ENCODE measurements at regions not wholly inside any gene's neighbourhood (a gene's known extent, or its start where the extent isn't known, plus 50 kb on each side); places are given as distances from the start of the nearest gene placed in this dataset.
"Not testable (repeated sequence)": the region's sequence is repeated elsewhere in the genome, so short reads cannot be mapped to it uniquely, and the experiment has no call there.

GRCh38 chr10:29228562-29228961 is 60.3 kb upstream of the LYZL1 start:
- no peak for DNase-seq

GRCh38 chr10:29229258-29229705 is 59.6 kb upstream of the LYZL1 start:
- DNase-seq: no peak

GRCh38 chr10:29236910-29237309 is 52.0 kb upstream of the LYZL1 start:
- DNase-seq: not testable (repeated sequence)

- DNase-seq: no peak
Observed at GRCh38 chr10:29237786-29238185, 51.1 kb upstream of the LYZL1 start.

- DNase-seq: no peak
Observed at GRCh38 chr10:29238523-29239135, 50.2 kb upstream of the LYZL1 start.
